Loucy (cell line): ENCODE measurements at regions not wholly inside any gene's neighbourhood (a gene's known extent, or its start where the extent isn't known, plus 50 kb on each side); places are given as distances from the start of the nearest gene placed in this dataset.

Source experiments
- H2AFZ ChIP-seq: fragments of 200-600 bp; sonication (generic); 2 replicates; pipeline ENCODE4 v1.6.0; 2016; ENCODE audit warnings: antibody characterized with exemption, mild to moderate bottlenecking, low read length, moderate library complexity
- H3F3A ChIP-seq: fragments of 200-600 bp; 2 replicates; pipeline ENCODE4 v1.6.0; 2016; ENCODE audit warnings: antibody characterized with exemption, low read depth, mild to moderate bottlenecking
- H3K27me3 ChIP-seq: fragments of 200-600 bp; sonication (generic); 2 replicates; pipeline ENCODE4 v1.6.1; 2014; ENCODE audit warnings: low read length, mild to moderate bottlenecking; ENCODE audit not compliant: insufficient read depth, poor library complexity, severe bottlenecking
- H3K36me3 ChIP-seq: fragments of 200-600 bp; sonication (generic); 2 replicates; pipeline ENCODE4 v1.6.1; 2016; ENCODE audit warnings: low read length; ENCODE audit not compliant: insufficient read depth
- H3K4me1 ChIP-seq: fragments of 200-600 bp; sonication (generic); 2 replicates; pipeline ENCODE4 v1.5.1; 2014; ENCODE audit warnings: low read length, mild to moderate bottlenecking; ENCODE audit not compliant: insufficient read depth, poor library complexity, severe bottlenecking
- H3K4me2 ChIP-seq: fragments of 200-600 bp; sonication (generic); 2 replicates; pipeline ENCODE4 v1.6.0; 2014; ENCODE audit warnings: antibody characterized with exemption, low read length, low read depth, mild to moderate bottlenecking; ENCODE audit not compliant: poor library complexity, severe bottlenecking
- H3K4me3 ChIP-seq: fragments of 200-600 bp; sonication (generic); 2 replicates; pipeline ENCODE4 v1.5.1; 2014; ENCODE audit warnings: low read length, mild to moderate bottlenecking, mixed read lengths; ENCODE audit not compliant: poor library complexity, severe bottlenecking
- H3K79me2 ChIP-seq: fragments of 200-600 bp; sonication (generic); 2 replicates; pipeline ENCODE4 v1.6.1; 2014; ENCODE audit warnings: low read length; ENCODE audit not compliant: insufficient read depth
- H3K9ac ChIP-seq: fragments of 200-600 bp; sonication (generic); 2 replicates; pipeline ENCODE4 v1.6.0; 2014; ENCODE audit warnings: mild to moderate bottlenecking, low read depth, low read length, moderate library complexity; ENCODE audit not compliant: poor library complexity, severe bottlenecking
- H3K9me2 ChIP-seq: fragments of 200-600 bp; sonication (generic); replicated peaks from 2 replicates; pipeline ENCODE4 v1.6.1; 2016; ENCODE audit warnings: low read depth, low read length, mixed read lengths
- H3K9me3 ChIP-seq: fragments of 200-600 bp; sonication (generic); 2 replicates; pipeline ENCODE4 v1.6.1; 2014; ENCODE audit warnings: mild to moderate bottlenecking, antibody characterized with exemption, low read length, low read depth; ENCODE audit not compliant: insufficient read depth
- H4K20me1 ChIP-seq: fragments of 200-600 bp; sonication (generic); 2 replicates; pipeline ENCODE4 v1.6.0; 2014; ENCODE audit warnings: antibody characterized with exemption, low read length, mild to moderate bottlenecking; ENCODE audit not compliant: insufficient read depth, poor library complexity, severe bottlenecking
- CTCF ChIP-seq: fragments of 200-600 bp; sonication (generic); conservative IDR thresholded peaks from 2 replicates; pipeline ENCODE4 v1.5.1; 2014; ENCODE audit warnings: mild to moderate bottlenecking, antibody characterized with exemption, low read length
- EZH2phosphoT487 ChIP-seq: fragments of 200-600 bp; IDR thresholded peaks from 2 replicates; pipeline ENCODE4 v1.6.1; 2018; ENCODE audit warnings: antibody characterized with exemption, mild to moderate bottlenecking, moderate library complexity, borderline replicate concordance

DNA sequence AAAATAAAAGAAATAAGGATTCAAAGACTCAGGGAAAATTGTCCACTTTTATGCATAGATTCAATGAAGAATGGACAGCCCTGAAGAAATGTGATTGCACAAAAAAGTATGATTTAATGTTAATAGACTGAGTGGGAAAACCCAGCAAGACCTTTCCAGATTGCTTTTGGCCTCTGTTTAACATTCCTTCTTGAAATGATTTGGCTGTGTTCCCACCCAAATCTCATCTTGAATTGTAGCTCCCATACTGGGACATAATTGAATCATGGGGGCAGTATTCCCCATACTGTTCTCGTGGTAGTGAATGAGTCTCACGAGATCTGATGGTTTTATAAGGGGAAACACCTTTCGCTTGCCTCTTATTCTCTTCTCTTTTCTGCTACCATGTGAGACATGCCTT is 1316.9 kb upstream of the SEL1L start:
- Histone ChIP-seq H3K79me2 (no peaks in the 10 kb centered on the region), H3K9me3 (no peaks in the 10 kb centered on the region), H3K27me3 (no peaks in the 10 kb centered on the region), H3K9ac (no peak overlapping the region), H3K9me2 (no peaks in the 10 kb centered on the region), H3K4me2 (no peak overlapping the region), H3K4me1 (no peaks in the 10 kb centered on the region), H2AFZ (no peak overlapping the region), H3K4me3 (no peak overlapping the region), H3K36me3 (no peaks in the 10 kb centered on the region), H3F3A (no peaks in the 10 kb centered on the region), H4K20me1 (no peaks in the 10 kb centered on the region)
- TF ChIP-seq CTCF: no peak
- no peak for TF ChIP-seq EZH2phosphoT487

DNA sequence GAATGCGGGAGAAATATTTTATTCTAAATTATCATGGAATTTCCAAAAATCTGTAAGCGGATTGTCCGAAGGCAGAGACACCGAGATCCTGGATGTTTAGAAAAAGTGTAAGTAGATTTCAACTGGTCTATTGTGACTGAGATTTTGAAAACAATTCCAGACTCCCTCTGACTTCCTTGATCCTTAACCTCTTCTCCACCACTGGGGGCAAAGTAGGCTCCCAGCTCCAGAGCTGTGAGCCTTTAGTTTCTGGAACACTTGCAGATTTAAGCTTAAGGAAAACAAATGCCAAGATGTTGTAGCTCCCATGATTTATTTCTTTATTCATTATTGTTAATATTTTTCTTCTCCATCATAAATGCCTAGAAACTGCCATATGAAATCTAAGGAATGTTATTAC is 1320.5 kb upstream of the SEL1L start:
- Histone ChIP-seq H3K9ac (no peak overlapping the region), H3K9me2 (no peaks in the 10 kb centered on the region), H3K4me2 (no peak overlapping the region), H3K4me3 (no peak overlapping the region), H3K4me1 (no peaks in the 10 kb centered on the region), H3K36me3 (no peaks in the 10 kb centered on the region), H3K79me2 (no peaks in the 10 kb centered on the region), H2AFZ (no peak overlapping the region), H3K27me3 (no peaks in the 10 kb centered on the region), H3F3A (no peaks in the 10 kb centered on the region), H4K20me1 (no peaks in the 10 kb centered on the region), H3K9me3 (no peaks in the 10 kb centered on the region)
- TF ChIP-seq CTCF (no peak), EZH2phosphoT487 (no peak)

- no peaks in the 10 kb centered on the region for H3K4me1 ChIP-seq
- no peaks in the 10 kb centered on the region for H3K9me2 ChIP-seq
- H3K4me3 ChIP-seq: no peak overlapping the region
- no peak overlapping the region for H3K4me2 ChIP-seq
- no peaks in the 10 kb centered on the region for H3K36me3 ChIP-seq
- no peaks in the 10 kb centered on the region for H4K20me1 ChIP-seq
- H3F3A ChIP-seq: no peaks in the 10 kb centered on the region
- H3K9me3 ChIP-seq: no peaks in the 10 kb centered on the region
- H3K9ac ChIP-seq: no peak overlapping the region
- no peak overlapping the region for H2AFZ ChIP-seq
- H3K27me3 ChIP-seq: no peaks in the 10 kb centered on the region
- TF ChIP-seq CTCF (no peak), EZH2phosphoT487 (no peak)
- no peaks in the 10 kb centered on the region for H3K79me2 ChIP-seq
Observed at GRCh38 chr14:82854901-82855300, 1321.2 kb upstream of the SEL1L start.
